Neural crest cell (in vitro differentiated cells): ENCODE measurements at regions not wholly inside any gene's neighbourhood (a gene's known extent, or its start where the extent isn't known, plus 50 kb on each side); places are given as distances from the start of the nearest gene placed in this dataset.

Experiments used
- DNase-seq: peaks from one replicate; pipeline ENCODE4 v3.0.0; 2021; ENCODE audit warnings: low read depth, mixed read lengths, low spot score
- H3K27ac Mint-ChIP-seq: one replicate; pipeline ENCODE4 v1.8.0; 2021; ENCODE audit warnings: mild to moderate bottlenecking, mixed read lengths; ENCODE audit not compliant: unreplicated experiment
- H3K27me3 Mint-ChIP-seq: 2 replicates; pipeline ENCODE4 v1.8.0; 2021; ENCODE audit warnings: low read depth, mild to moderate bottlenecking, mixed read lengths
- H3K36me3 Mint-ChIP-seq: 2 replicates; pipeline ENCODE4 v1.8.0; 2021; ENCODE audit warnings: low read depth, mild to moderate bottlenecking, mixed read lengths
- H3K4me1 Mint-ChIP-seq: 2 replicates; pipeline ENCODE4 v1.8.0; 2021; ENCODE audit warnings: mixed read lengths
- H3K4me3 Mint-ChIP-seq: one replicate; pipeline ENCODE4 v1.8.0; 2021; ENCODE audit warnings: mild to moderate bottlenecking, mixed read lengths
- H3K9me3 Mint-ChIP-seq: 2 replicates; pipeline ENCODE4 v1.8.0; 2021; ENCODE audit warnings: mixed read lengths
- TF ChIP-seq, protein P1 (sequence below): fragments of 200-600 bp; sonication (generic); conservative IDR thresholded peaks from 2 replicates; pipeline ENCODE4 v1.5.0; 2021; ENCODE audit warnings: antibody characterized with exemption, mild to moderate bottlenecking

DNA sequence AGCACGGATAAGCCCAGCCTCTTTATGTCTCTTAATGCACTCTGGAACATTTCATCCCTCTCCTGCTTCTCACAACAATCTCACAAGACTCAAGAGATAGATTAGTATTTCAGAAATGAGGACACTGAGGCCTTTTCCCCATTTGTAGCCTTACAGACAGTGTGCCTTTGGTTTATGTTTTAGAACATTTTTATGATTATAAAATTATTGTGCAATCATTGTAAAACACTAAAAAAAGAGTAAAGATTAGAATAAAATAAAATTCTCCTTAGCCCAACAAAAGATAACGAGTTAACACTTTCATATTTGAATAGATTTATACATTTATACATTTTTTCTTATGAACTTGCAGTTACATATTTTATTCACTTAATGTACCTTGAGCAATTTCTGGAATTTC lies 748.7 kb downstream of the TRIML1 start:
- Mint-ChIP-seq H3K4me3 (no peak overlapping the region), H3K9me3 (peaks cover 8% of the 10 kb centered on the region), H3K36me3 (no peaks in the 10 kb centered on the region), H3K4me1 (no peaks in the 10 kb centered on the region), H3K27me3 (no peaks in the 10 kb centered on the region), H3K27ac (no peak overlapping the region)
- TF ChIP-seq, protein P1, sequence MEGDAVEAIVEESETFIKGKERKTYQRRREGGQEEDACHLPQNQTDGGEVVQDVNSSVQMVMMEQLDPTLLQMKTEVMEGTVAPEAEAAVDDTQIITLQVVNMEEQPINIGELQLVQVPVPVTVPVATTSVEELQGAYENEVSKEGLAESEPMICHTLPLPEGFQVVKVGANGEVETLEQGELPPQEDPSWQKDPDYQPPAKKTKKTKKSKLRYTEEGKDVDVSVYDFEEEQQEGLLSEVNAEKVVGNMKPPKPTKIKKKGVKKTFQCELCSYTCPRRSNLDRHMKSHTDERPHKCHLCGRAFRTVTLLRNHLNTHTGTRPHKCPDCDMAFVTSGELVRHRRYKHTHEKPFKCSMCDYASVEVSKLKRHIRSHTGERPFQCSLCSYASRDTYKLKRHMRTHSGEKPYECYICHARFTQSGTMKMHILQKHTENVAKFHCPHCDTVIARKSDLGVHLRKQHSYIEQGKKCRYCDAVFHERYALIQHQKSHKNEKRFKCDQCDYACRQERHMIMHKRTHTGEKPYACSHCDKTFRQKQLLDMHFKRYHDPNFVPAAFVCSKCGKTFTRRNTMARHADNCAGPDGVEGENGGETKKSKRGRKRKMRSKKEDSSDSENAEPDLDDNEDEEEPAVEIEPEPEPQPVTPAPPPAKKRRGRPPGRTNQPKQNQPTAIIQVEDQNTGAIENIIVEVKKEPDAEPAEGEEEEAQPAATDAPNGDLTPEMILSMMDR = no peak
- DNase-seq = no peak

DNA sequence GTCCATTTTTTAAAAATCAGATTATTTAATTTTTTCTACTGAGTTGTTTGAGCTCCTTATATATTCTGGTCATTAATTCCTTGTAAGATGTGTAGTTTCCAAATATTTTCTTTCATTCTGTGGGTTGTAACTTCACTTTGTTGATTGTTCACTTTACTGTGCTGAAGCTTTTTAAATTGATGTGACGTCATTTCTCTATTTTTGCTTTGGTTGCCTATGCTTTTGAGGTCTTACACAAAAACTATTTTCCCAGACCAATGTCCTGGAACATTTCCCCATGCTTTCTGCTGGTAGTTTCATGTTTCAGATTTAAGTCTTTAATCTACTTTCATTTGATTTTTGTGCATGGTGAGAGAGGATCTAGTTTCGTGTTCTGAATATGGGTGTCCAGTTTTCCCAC lies 753.6 kb downstream of the TRIML1 start:
- no peaks in the 10 kb centered on the region for H3K36me3 Mint-ChIP-seq

DNA sequence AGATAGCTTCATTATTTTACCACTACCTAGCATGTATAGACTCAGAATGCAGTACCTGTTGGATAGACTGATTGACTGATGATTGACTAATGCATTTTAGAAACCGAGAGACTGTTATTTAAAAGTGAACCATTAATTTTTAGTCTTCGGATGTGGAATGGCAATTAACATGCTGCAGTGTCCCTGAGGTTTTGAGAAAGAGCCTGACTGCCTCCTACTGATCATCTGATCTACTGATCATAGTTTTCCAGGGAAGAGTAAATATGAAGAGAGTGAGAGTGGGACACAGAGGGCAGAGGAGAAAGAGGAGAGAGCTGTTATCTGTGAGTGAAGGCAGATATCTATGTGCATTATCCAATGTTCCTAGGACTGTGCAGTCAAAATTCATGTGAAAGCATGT lies 764.7 kb downstream of the TRIML1 start:
- Mint-ChIP-seq H3K9me3 (peaks cover 4% of the 10 kb centered on the region), H3K4me3 (no peak overlapping the region), H3K4me1 (no peaks in the 10 kb centered on the region), H3K27me3 (no peaks in the 10 kb centered on the region), H3K27ac (no peak overlapping the region), H3K36me3 (peaks cover 5% of the 10 kb centered on the region)
- DNase-seq = no peak
- TF ChIP-seq, protein P1 = no peak

More for the DNA sequence above, 753.6 kb downstream of the TRIML1 start:
- Mint-ChIP-seq H3K4me3 (no peak overlapping the region), H3K27ac (no peak overlapping the region), H3K4me1 (no peaks in the 10 kb centered on the region), H3K27me3 (no peaks in the 10 kb centered on the region), H3K9me3 (peaks cover 10% of the 10 kb centered on the region)
- DNase-seq = no peak
- TF ChIP-seq, protein P1 = no peak

DNA sequence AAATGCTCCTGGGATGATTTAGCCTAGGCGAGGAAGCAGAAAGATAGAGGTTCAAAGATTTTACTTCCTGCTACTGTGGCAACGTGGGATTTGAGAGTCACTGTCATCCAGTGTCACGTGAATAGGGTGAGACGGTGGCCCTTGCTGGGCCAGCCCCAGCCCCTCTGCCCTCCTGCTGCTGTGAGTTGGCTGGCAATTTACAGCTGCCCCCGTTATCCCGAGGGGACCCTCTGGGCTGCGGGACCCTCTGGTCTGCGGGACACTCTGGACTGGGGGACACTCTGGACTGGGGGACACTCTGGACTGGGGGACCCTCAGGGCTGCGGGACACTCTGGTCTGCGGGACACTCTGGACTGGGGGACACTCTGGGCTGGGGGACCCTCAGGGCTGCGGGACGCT lies 765.4 kb downstream of the TRIML1 start:
- Mint-ChIP-seq H3K4me3 (no peak overlapping the region), H3K9me3 (peaks cover 4% of the 10 kb centered on the region), H3K27ac (no peak overlapping the region), H3K4me1 (no peaks in the 10 kb centered on the region), H3K27me3 (no peaks in the 10 kb centered on the region), H3K36me3 (peaks cover 5% of the 10 kb centered on the region)
- DNase-seq = no peak
- TF ChIP-seq, protein P1 = no peak

DNA sequence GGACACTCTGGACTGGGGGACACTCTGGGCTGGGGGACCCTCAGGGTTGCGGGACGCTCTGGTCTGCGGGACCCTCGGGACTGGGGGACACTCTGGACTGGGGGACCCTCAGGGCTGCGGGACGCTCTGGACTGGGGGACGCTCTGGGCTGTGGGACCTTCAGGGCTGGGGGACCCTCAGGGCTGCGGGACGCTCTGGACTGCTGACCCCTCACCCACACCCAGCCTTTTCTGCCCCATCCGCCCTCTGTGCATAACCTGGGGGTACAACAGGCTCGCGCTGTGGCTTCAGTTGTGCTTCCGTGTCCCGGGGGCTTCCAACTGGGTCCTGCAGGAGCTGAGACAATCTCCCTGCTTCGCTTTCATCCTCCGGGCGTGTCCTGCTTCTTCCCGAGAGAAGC lies 766.0 kb downstream of the TRIML1 start:
- no peaks in the 10 kb centered on the region for H3K4me1 Mint-ChIP-seq
- TF ChIP-seq, protein P1 = no peak
- no peak for DNase-seq

DNA sequence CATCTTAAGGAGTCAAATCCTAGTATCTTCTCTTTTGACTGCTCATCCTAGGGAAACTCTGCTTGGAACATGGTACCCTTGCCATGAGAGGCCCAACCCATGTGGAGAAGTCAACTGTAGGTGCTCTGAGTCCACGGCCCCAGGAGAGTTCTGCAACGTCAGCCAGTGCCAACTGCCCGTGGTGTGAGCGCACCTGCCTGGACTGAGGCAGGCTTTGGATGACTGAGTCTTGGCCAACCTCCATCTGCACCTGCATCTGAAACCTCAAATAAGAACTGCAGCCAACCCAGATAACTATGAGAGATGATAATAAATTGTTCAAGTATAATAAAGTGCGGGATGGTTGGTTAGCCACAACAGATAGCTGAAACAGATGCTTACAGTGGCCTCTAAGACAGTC lies 772.0 kb downstream of the TRIML1 start:
- Mint-ChIP-seq H3K27me3 (no peaks in the 10 kb centered on the region), H3K4me3 (no peak overlapping the region), H3K27ac (no peak overlapping the region)

More for the DNA sequence above, 766.0 kb downstream of the TRIML1 start:
- H3K27ac Mint-ChIP-seq = no peak overlapping the region
- H3K27me3 Mint-ChIP-seq = no peaks in the 10 kb centered on the region
- H3K4me3 Mint-ChIP-seq = no peak overlapping the region
- H3K36me3 Mint-ChIP-seq = peaks cover 5% of the 10 kb centered on the region
- peaks cover 4% of the 10 kb centered on the region for H3K9me3 Mint-ChIP-seq

More for the DNA sequence above, 772.0 kb downstream of the TRIML1 start:
- DNase-seq = no peak
- Mint-ChIP-seq H3K9me3 (peaks cover 9% of the 10 kb centered on the region), H3K4me1 (no peaks in the 10 kb centered on the region), H3K36me3 (peaks cover 2% of the 10 kb centered on the region)
- TF ChIP-seq, protein P1 = no peak
